Adrenal gland (tissue), 5 donors: ENCODE measurements at regions not wholly inside any gene's neighbourhood (a gene's known extent, or its start where the extent isn't known, plus 50 kb on each side); places are given as distances from the start of the nearest gene placed in this dataset.

Source experiments
- CTCF ChIP-seq, 6 experiments: fragments of 450-650 bp in 4 of 6; fragments of 200-600 bp in 2 of 6; sonication (generic) in 1 of 6; IDR thresholded peaks; 1 replicate in 5 of 6; 2 replicates in 1 of 6; pipeline versions ENCODE4 v1.5.1 to v1.8.0; 2016 to 2021; ENCODE audit warnings: antibody characterized with exemption in 6 of 6, mild to moderate bottlenecking in 2 of 6, moderate library complexity in 1 of 6
- POLR2A ChIP-seq, 2 donors: fragments of 450-650 bp; IDR thresholded peaks; one replicate each; pipeline ENCODE4 v1.6.1; 2017; ENCODE audit warnings: antibody characterized with exemption in 2 of 2, mild to moderate bottlenecking in 2 of 2, moderate library complexity in 1 of 2
- donor health status: DM: no; HTN: no; CAD: no.

- no peak for TF ChIP-seq POLR2A (IDR thresholded peaks at IDR 0.05)
- TF ChIP-seq CTCF (IDR thresholded peaks at IDR 0.05): no peak
Measured at GRCh38 chr9:82865524-82865923, 197.4 kb downstream of the RASEF start.
